OCI-LY7 (cell line): ENCODE measurements at regions not wholly inside any gene's neighbourhood (a gene's known extent, or its start where the extent isn't known, plus 50 kb on each side); places are given as distances from the start of the nearest gene placed in this dataset.

Experiments
- BruUV-seq: library from RNA; stranded (reverse); fragments of 400-500 nt; replicated peaks from 2 replicates; lab custom pipeline; 2021; lab: Mats Ljungman, UMichigan
- CTCF ChIA-PET: fragments of 300-600 bp; sonication (Branson Sonifier 250); formaldehyde crosslinking; loops from one replicate; lab custom pipeline; 2022; ENCODE audit warnings: antibody characterized with exemption; ENCODE audit not compliant: unreplicated experiment; lab: Charles Lee
- POLR2A ChIA-PET: fragments of 300-600 bp; sonication (Branson Sonifier 250); formaldehyde crosslinking; loops from one replicate; lab custom pipeline; 2022; ENCODE audit warnings: antibody characterized with exemption; lab: Charles Lee
- DNase-seq: peaks from one replicate; pipeline ENCODE4 v3.0.0-alpha.2; 2015; ENCODE audit warnings: low spot score
- H2AFZ ChIP-seq: fragments of 200-600 bp; sonication (generic), shearing (Covaris generic); 2 replicates; pipeline ENCODE4 v1.6.1; 2014; ENCODE audit warnings: mild to moderate bottlenecking, antibody characterized with exemption, low read length, moderate library complexity
- H3K27ac ChIP-seq: fragments of 200-600 bp; sonication (generic); 2 replicates; pipeline ENCODE4 v1.5.1; 2014; ENCODE audit warnings: mixed run types, low read depth, mild to moderate bottlenecking, moderate library complexity, low read length, inconsistent platforms; ENCODE audit not compliant: poor library complexity, severe bottlenecking
- H3K36me3 ChIP-seq: fragments of 200-600 bp; sonication (generic); 2 replicates; pipeline ENCODE4 v1.6.1; 2014; ENCODE audit warnings: mild to moderate bottlenecking, antibody characterized with exemption, low read length, moderate library complexity, mixed read lengths; ENCODE audit not compliant: insufficient read depth
- H3K4me1 ChIP-seq: fragments of 200-600 bp; sonication (generic); 2 replicates; pipeline ENCODE4 v1.5.1; 2014; ENCODE audit warnings: mild to moderate bottlenecking, low read length; ENCODE audit not compliant: insufficient read depth, poor library complexity, severe bottlenecking
- H3K4me2 ChIP-seq: fragments of 200-600 bp; sonication (generic); 2 replicates; pipeline ENCODE4 v1.6.1; 2014; ENCODE audit warnings: mild to moderate bottlenecking, low read length
- H3K4me3 ChIP-seq: fragments of 200-600 bp; sonication (generic); 2 replicates; pipeline ENCODE4 v1.5.1; 2014; ENCODE audit warnings: mild to moderate bottlenecking, low read depth, low read length; ENCODE audit not compliant: poor library complexity, severe bottlenecking
- H3K79me2 ChIP-seq: fragments of 200-600 bp; sonication (generic); 2 replicates; pipeline ENCODE4 v1.6.1; 2016; ENCODE audit warnings: low read depth, mild to moderate bottlenecking, low read length, moderate library complexity, mixed read lengths; ENCODE audit not compliant: insufficient read depth
- H3K9me2 ChIP-seq: fragments of 200-600 bp; sonication (generic); 2 replicates; pipeline ENCODE4 v1.6.1; 2016; ENCODE audit warnings: mild to moderate bottlenecking, low read length, mixed read lengths; ENCODE audit not compliant: insufficient read depth
- H3K9me3 ChIP-seq: fragments of 200-600 bp; sonication (generic); 2 replicates; pipeline ENCODE4 v1.6.1; 2014; ENCODE audit warnings: mild to moderate bottlenecking, mixed run types, low read length, mixed read lengths
- H4K20me1 ChIP-seq: fragments of 200-600 bp; sonication (generic); 2 replicates; pipeline ENCODE4 v1.6.1; 2014; ENCODE audit warnings: mild to moderate bottlenecking, antibody characterized with exemption, low read length, moderate library complexity, mixed read lengths; ENCODE audit not compliant: insufficient read depth
- CTCF ChIP-seq: fragments of 200-600 bp; sonication (generic); conservative IDR thresholded peaks from 2 replicates; pipeline ENCODE4 v1.5.1; 2014; ENCODE audit warnings: mild to moderate bottlenecking, antibody characterized with exemption, low read length, moderate library complexity, mixed read lengths
- EZH2phosphoT487 ChIP-seq: fragments of 200-600 bp; sonication (generic); IDR thresholded peaks from 2 replicates; pipeline ENCODE4 v1.6.1; 2018; ENCODE audit warnings: low read depth, borderline replicate concordance, mild to moderate bottlenecking, mixed run types, antibody characterized with exemption, low read length, moderate library complexity, mixed read lengths
- intact Hi-C: fragments of 100-400 bp; cut with micrococcal nuclease; formaldehyde crosslinking; loops from one replicate; pipeline ENCODE4 v1.10.0; 2022; ENCODE audit not compliant: unreplicated experiment

- Histone ChIP-seq H3K79me2 (no peaks in the 10 kb centered on the region), H4K20me1 (no peaks in the 10 kb centered on the region), H3K4me3 (no peak overlapping the region), H3K9me3 (no peaks in the 10 kb centered on the region), H3K36me3 (no peaks in the 10 kb centered on the region), H3K4me1 (no peaks in the 10 kb centered on the region), H3K4me2 (no peak overlapping the region), H3K9me2 (no peaks in the 10 kb centered on the region), H3K27ac (no peak overlapping the region), H2AFZ (no peak overlapping the region)
- DNase-seq: no peak
- no TSS peak for BruUV-seq
- TF ChIP-seq EZH2phosphoT487: no peak
- no peak for TF ChIP-seq CTCF
- ChIA-PET POLR2A (no interaction called here), CTCF (no interaction called here)
- intact Hi-C loops: no loop called here
Measured at GRCh38 chr11:129743112-129743815, 72.4 kb upstream of the TMEM45B start.

GRCh38 chr11:129747071-129747470, 68.6 kb upstream of the TMEM45B start:
- Histone ChIP-seq H3K79me2 (no peaks in the 10 kb centered on the region), H3K4me3 (no peak overlapping the region), H4K20me1 (no peaks in the 10 kb centered on the region), H3K4me1 (no peaks in the 10 kb centered on the region), H3K9me3 (no peaks in the 10 kb centered on the region), H3K27ac (no peak overlapping the region), H2AFZ (no peak overlapping the region), H3K4me2 (no peak overlapping the region), H3K36me3 (no peaks in the 10 kb centered on the region), H3K9me2 (no peaks in the 10 kb centered on the region)
- no TSS peak for BruUV-seq
- DNase-seq: no peak
- TF ChIP-seq EZH2phosphoT487 (no peak), CTCF (no peak)
- CTCF ChIA-PET: no interaction called here
- intact Hi-C loops: no loop called here
- POLR2A ChIA-PET: no interaction called here

GRCh38 chr11:129749141-129749540, 66.5 kb upstream of the TMEM45B start:
- Histone ChIP-seq H3K36me3 (no peaks in the 10 kb centered on the region), H3K4me2 (no peak overlapping the region), H3K27ac (no peak overlapping the region), H3K79me2 (no peaks in the 10 kb centered on the region), H4K20me1 (no peaks in the 10 kb centered on the region), H3K9me3 (no peaks in the 10 kb centered on the region), H2AFZ (no peak overlapping the region), H3K9me2 (no peaks in the 10 kb centered on the region), H3K4me3 (no peak overlapping the region), H3K4me1 (no peaks in the 10 kb centered on the region)
- no peak for DNase-seq
- ChIA-PET CTCF (no interaction called here), POLR2A (interaction anchor here (1.2 kb wide), 1 partner anchor 34 kb away, joined by 3 read pairs; no protein-coding TSS in a partner anchor)
- intact Hi-C loops: no loop called here
- TF ChIP-seq CTCF: no peak
- TF ChIP-seq EZH2phosphoT487: no peak
- no TSS peak for BruUV-seq
